ENCODE measurements at regions not wholly inside any gene's neighbourhood (a gene's known extent, or its start where the extent isn't known, plus 50 kb on each side); places are given as distances from the start of the nearest gene placed in this dataset.

DNA sequence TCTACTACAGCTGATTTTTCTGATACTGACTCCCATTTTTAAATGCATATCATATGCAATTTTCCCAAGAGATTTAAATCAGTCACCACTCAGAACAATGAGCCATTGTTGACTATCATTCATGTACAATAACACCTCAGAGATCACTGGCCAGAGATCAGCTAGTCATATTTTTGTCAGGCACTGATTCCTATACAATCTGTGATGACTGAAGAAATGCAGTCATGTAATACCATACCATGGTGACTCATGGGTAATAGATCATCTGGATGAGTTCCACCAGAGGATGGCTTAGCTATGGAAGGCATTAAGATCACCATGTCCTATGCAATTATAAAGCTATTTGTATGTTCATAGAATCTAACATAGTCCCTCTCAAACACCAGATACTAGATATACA is 285.7 kb upstream of the DCC start:
- TF ChIP-seq CTCF (IDR thresholded peaks at IDR 0.05; ENCODE audit: unreplicated experiment), result no peak
- Mint-ChIP-seq H3K4me1 (ENCODE audit: unreplicated experiment) (no peaks in the 10 kb centered on the region), H3K27me3 (ENCODE audit: unreplicated experiment) (no peaks in the 10 kb centered on the region), H3K36me3 (ENCODE audit: low read depth, unreplicated experiment) (no peaks in the 10 kb centered on the region), H3K27ac (ENCODE audit: unreplicated experiment) (no peak overlapping the region), H3K9me3 (ENCODE audit: unreplicated experiment) (no peaks in the 10 kb centered on the region), H3K4me3 (ENCODE audit: unreplicated experiment) (no peak overlapping the region)
- DNase-seq (ENCODE audit: low spot score), result no peak

- no peak for DNase-seq (ENCODE audit: low spot score)
- Mint-ChIP-seq H3K36me3 (ENCODE audit: low read depth, unreplicated experiment) (no peaks in the 10 kb centered on the region), H3K4me1 (ENCODE audit: unreplicated experiment) (no peaks in the 10 kb centered on the region), H3K4me3 (ENCODE audit: unreplicated experiment) (no peak overlapping the region), H3K27me3 (ENCODE audit: unreplicated experiment) (no peaks in the 10 kb centered on the region), H3K9me3 (ENCODE audit: unreplicated experiment) (no peaks in the 10 kb centered on the region), H3K27ac (ENCODE audit: unreplicated experiment) (no peak overlapping the region)
- no peak for TF ChIP-seq CTCF (IDR thresholded peaks at IDR 0.05; ENCODE audit: unreplicated experiment)
Observed at GRCh38 chr18:52060607-52061304, 279.2 kb upstream of the DCC start.

- no peak for DNase-seq (ENCODE audit: low spot score)
- no peaks in the 10 kb centered on the region for H3K36me3 Mint-ChIP-seq (ENCODE audit: low read depth, unreplicated experiment)
- no peaks in the 10 kb centered on the region for H3K9me3 Mint-ChIP-seq (ENCODE audit: unreplicated experiment)
- no peak for TF ChIP-seq CTCF (IDR thresholded peaks at IDR 0.05; ENCODE audit: unreplicated experiment)
- no peaks in the 10 kb centered on the region for H3K27me3 Mint-ChIP-seq (ENCODE audit: unreplicated experiment)
- H3K4me3 Mint-ChIP-seq (ENCODE audit: unreplicated experiment), result no peak overlapping the region
- no peaks in the 10 kb centered on the region for H3K4me1 Mint-ChIP-seq (ENCODE audit: unreplicated experiment)
- H3K27ac Mint-ChIP-seq (ENCODE audit: unreplicated experiment), result no peak overlapping the region
Observed at GRCh38 chr18:52063923-52064322, 276.1 kb upstream of the DCC start.

DNA sequence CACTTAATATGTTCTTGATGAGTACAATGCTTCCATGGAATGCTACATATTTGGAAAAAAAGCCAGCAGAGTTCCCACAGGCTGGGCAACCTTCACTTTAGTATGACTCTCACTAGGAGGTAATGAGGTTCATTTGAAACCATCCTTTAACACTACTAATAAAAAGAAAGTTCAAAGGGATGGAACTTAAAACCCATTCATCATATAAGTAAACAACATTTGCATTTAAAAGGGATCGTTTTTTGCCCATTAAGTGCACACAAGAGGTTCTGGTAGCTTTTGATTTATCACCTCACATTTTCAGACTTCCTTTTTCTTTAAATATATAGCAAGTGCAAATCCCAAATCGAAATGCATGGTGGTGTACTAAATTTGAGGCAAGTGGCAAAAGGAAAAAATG is 270.8 kb upstream of the DCC start:
- Mint-ChIP-seq H3K4me1 (ENCODE audit: unreplicated experiment) (no peaks in the 10 kb centered on the region), H3K27me3 (ENCODE audit: unreplicated experiment) (no peaks in the 10 kb centered on the region), H3K9me3 (ENCODE audit: unreplicated experiment) (no peaks in the 10 kb centered on the region), H3K4me3 (ENCODE audit: unreplicated experiment) (no peak overlapping the region), H3K36me3 (ENCODE audit: low read depth, unreplicated experiment) (no peaks in the 10 kb centered on the region), H3K27ac (ENCODE audit: unreplicated experiment) (no peak overlapping the region)
- DNase-seq (ENCODE audit: low spot score), result no peak
- TF ChIP-seq CTCF (IDR thresholded peaks at IDR 0.05; ENCODE audit: unreplicated experiment), result no peak

- no peaks in the 10 kb centered on the region for H3K4me1 Mint-ChIP-seq (ENCODE audit: unreplicated experiment)
- no peaks in the 10 kb centered on the region for H3K27me3 Mint-ChIP-seq (ENCODE audit: unreplicated experiment)
- DNase-seq (ENCODE audit: low spot score), result no peak
- H3K27ac Mint-ChIP-seq (ENCODE audit: unreplicated experiment), result no peak overlapping the region
- no peak overlapping the region for H3K4me3 Mint-ChIP-seq (ENCODE audit: unreplicated experiment)
- H3K36me3 Mint-ChIP-seq (ENCODE audit: low read depth, unreplicated experiment), result no peaks in the 10 kb centered on the region
- TF ChIP-seq CTCF (IDR thresholded peaks at IDR 0.05; ENCODE audit: unreplicated experiment), result no peak
- H3K9me3 Mint-ChIP-seq (ENCODE audit: unreplicated experiment), result no peaks in the 10 kb centered on the region
Observed at GRCh38 chr18:52070291-52070756, 269.7 kb upstream of the DCC start.

Measured in endothelial cell (in vitro differentiated cells).